Endothelial cell of umbilical vein (primary cell): ENCODE measurements at regions not wholly inside any gene's neighbourhood (a gene's known extent, or its start where the extent isn't known, plus 50 kb on each side); places are given as distances from the start of the nearest gene placed in this dataset.

Experiments
- BruUV-seq: library from RNA; stranded (reverse); fragments of 400-500 nt; replicated peaks from 2 replicates; lab custom pipeline; 2021; lab: Mats Ljungman, UMichigan
- CTCF ChIA-PET: fragments of 300-600, 350-600 bp; sonication (Branson Sonifier 250); formaldehyde crosslinking; loops from one replicate; lab custom pipeline; 2021; ENCODE audit warnings: antibody characterized with exemption, inconsistent platforms; lab: Charles Lee
- POLR2A ChIA-PET: fragments of 300-600, 350-600 bp; sonication (Branson Sonifier 250); formaldehyde crosslinking; loops from one replicate; lab custom pipeline; 2021; ENCODE audit warnings: antibody characterized with exemption, inconsistent platforms; lab: Charles Lee
- DNase-seq: peaks from one replicate; pipeline ENCODE4 v3.0.0-alpha.2; 2011; ENCODE audit warnings: low read depth, low spot score
- FAIRE-seq: peaks from 2 replicates; lab custom pipeline; 2011; peaks lifted over from hg19 to GRCh38; lab: Jason Lieb, UNC
- H2AFZ ChIP-seq: 2 replicates; pipeline ENCODE4 v1.6.0; 2012; ENCODE audit warnings: low read depth, low read length, control low read depth, inconsistent platforms
- H3K27ac ChIP-seq: 2 replicates; pipeline ENCODE4 v1.5.1; 2011; ENCODE audit warnings: low read depth, mild to moderate bottlenecking, control low read depth, low read length, moderate library complexity; ENCODE audit not compliant: insufficient read depth
- H3K27me3 ChIP-seq, 2 experiments: 2 replicates each; pipeline versions ENCODE4 v1.6.0 to v1.6.1; 2011; ENCODE audit warnings: low read length in 2 of 2, mixed read lengths in 1 of 2; ENCODE audit not compliant: control insufficient read depth in 2 of 2, insufficient read depth in 2 of 2
- H3K36me3 ChIP-seq, 2 experiments: 2 replicates in 1 of 2; 3 replicates in 1 of 2; pipeline ENCODE4 v1.5.1; 2011; ENCODE audit warnings: low read length in 2 of 2, mild to moderate bottlenecking in 1 of 2, moderate library complexity in 1 of 2; ENCODE audit not compliant: control insufficient read depth in 2 of 2, insufficient read depth in 2 of 2; ENCODE audit errors: extremely low read depth in 1 of 2
- H3K4me1 ChIP-seq: 3 replicates; pipeline ENCODE4 v1.5.1; 2011; ENCODE audit warnings: mild to moderate bottlenecking, low read length; ENCODE audit not compliant: control insufficient read depth, insufficient read depth; ENCODE audit errors: extremely low read depth
- H3K4me2 ChIP-seq: 2 replicates; pipeline ENCODE4 v1.6.1; 2011; ENCODE audit warnings: low read length, control low read depth, mixed read lengths; ENCODE audit not compliant: insufficient read depth
- H3K4me3 ChIP-seq, 3 experiments: fragments of 200-600 bp in 1 of 3; sonication (generic), shearing (Covaris generic) in 1 of 3; replicated peaks in 1 of 3; 2 replicates each; pipeline ENCODE4 v1.5.1; 2011 to 2016; ENCODE audit warnings: control low read depth in 3 of 3, low read length in 3 of 3, mild to moderate bottlenecking in 2 of 3, inconsistent platforms in 1 of 3, low read depth in 1 of 3, moderate library complexity in 1 of 3; ENCODE audit not compliant: insufficient read depth in 1 of 3
- H3K79me2 ChIP-seq: 2 replicates; pipeline ENCODE4 v1.6.0; 2012; ENCODE audit warnings: low read length, inconsistent platforms; ENCODE audit not compliant: control insufficient read depth, insufficient read depth
- H3K9ac ChIP-seq: replicated peaks from 2 replicates; pipeline ENCODE3; 2011; ENCODE audit warnings: low read length, control low read depth; ENCODE audit not compliant: insufficient read depth; ENCODE audit errors: extremely low read depth
- H3K9me1 ChIP-seq: replicated peaks from 3 replicates; pipeline ENCODE4 v1.6.0; 2011; ENCODE audit warnings: mild to moderate bottlenecking, low read length; ENCODE audit not compliant: control insufficient read depth, insufficient read depth; ENCODE audit errors: extremely low read depth
- H3K9me3 ChIP-seq: replicated peaks from 2 replicates; pipeline ENCODE4 v1.5.1; 2012; ENCODE audit warnings: low read length, inconsistent platforms; ENCODE audit not compliant: control insufficient read depth, insufficient read depth
- H4K20me1 ChIP-seq: replicated peaks from 2 replicates; pipeline ENCODE3; 2011; ENCODE audit warnings: mild to moderate bottlenecking, low read length; ENCODE audit not compliant: control insufficient read depth, insufficient read depth; ENCODE audit errors: extremely low read depth
- FOS ChIP-seq: IDR thresholded peaks from 2 replicates; pipeline ENCODE4 v1.6.1; 2011; ENCODE audit warnings: mild to moderate bottlenecking, low read length, moderate library complexity, borderline replicate concordance; ENCODE audit not compliant: insufficient read depth
- GATA2 ChIP-seq: IDR thresholded peaks from 2 replicates; pipeline ENCODE4 v1.7.0; 2011; ENCODE audit warnings: low read depth, mild to moderate bottlenecking, moderate library complexity, mixed read lengths, low read length; ENCODE audit not compliant: insufficient read length, insufficient read depth
- JUN ChIP-seq: IDR thresholded peaks from 2 replicates; pipeline ENCODE4 v1.6.1; 2011; ENCODE audit warnings: borderline replicate concordance, low read depth; ENCODE audit not compliant: insufficient read length, insufficient read depth
- MYC ChIP-seq: IDR thresholded peaks from one replicate; pipeline ENCODE4 v1.6.1; 2011; ENCODE audit warnings: mild to moderate bottlenecking, low read depth, low read length
- POLR2A ChIP-seq: IDR thresholded peaks from 2 replicates; pipeline ENCODE4 v1.6.1; 2012; ENCODE audit warnings: low read depth, mild to moderate bottlenecking, control low read depth, low read length
- dilution Hi-C: fragments of 300-500 bp; cut with MboI; formaldehyde crosslinking; loops from one replicate; pipeline ENCODE4 v1.15.0; 2019; ENCODE audit warnings: low sequenced_read_pairs; ENCODE audit not compliant: extremely low pct_ligation_motif_present
- intact Hi-C: fragments of 100-400 bp; cut with micrococcal nuclease; formaldehyde crosslinking; loops from one replicate; pipeline ENCODE4 v1.10.0; 2022
- TF ChIP-seq, protein P1 (sequence below), 2 donors: IDR thresholded peaks; 1 replicate in 1 of 2; 2 replicates in 1 of 2; pipeline ENCODE4 v1.5.1; 2011; ENCODE audit warnings: low read length in 2 of 2, mild to moderate bottlenecking in 2 of 2, moderate library complexity in 2 of 2, control low read depth in 1 of 2, inconsistent platforms in 1 of 2, low read depth in 1 of 2; ENCODE audit not compliant: insufficient read depth in 1 of 2; ENCODE audit errors: extremely low read depth in 1 of 2
- TF ChIP-seq, protein P2 (sequence below): IDR thresholded peaks from 2 replicates; pipeline ENCODE4 v1.6.1; 2011; ENCODE audit not compliant: insufficient read depth, insufficient read length

DNA sequence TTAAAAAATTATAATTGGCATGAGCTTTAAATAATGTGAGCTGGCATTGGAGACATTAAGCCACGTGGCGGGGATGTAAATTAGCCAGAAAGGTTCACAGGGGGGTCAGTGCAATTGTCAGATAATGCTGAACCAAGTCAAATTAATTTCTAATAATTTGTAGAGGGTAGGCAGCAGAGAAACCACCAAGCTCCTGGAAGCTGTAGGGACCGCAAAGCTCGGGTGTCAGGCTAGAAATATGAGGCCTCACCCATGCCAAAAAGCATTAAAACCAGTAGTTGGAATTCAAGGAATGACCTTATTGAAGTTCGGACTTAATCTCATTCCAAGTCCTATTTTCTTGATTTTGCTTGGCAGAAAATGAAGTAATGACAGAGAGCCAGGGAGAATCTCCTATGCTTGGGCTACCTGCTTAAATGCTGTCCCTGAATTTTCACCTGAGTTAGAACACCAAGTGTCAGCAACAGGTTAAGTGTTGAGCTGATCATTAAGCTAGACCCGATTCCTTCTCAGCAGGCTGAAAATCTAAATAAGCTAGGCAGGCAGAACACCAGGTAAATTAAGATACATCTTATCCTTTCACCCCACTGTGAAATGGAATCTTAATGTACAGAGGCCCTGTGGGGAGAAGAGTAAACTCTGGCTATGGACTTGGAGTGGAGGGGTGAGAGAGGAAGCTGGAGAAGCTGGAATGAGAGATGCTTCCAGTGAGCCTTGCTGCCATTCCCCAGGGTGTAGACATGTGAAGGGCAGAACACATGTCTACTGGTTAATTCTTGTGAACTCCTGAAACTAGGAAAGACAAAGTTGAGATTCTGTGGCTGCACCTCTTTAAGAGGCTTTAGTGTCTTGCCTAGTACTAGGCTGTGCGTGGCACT is 520.0 kb downstream of the SLC4A3 start:
- no peak overlapping the region for H3K4me3 ChIP-seq

More for the DNA sequence above, 520.0 kb downstream of the SLC4A3 start:
- FAIRE-seq (no peak), DNase-seq (no peak)
- Histone ChIP-seq H3K79me2 (no peaks in the 10 kb centered on the region), H3K9ac (no peak overlapping the region), H3K9me3 (peaks cover 6% of the 10 kb centered on the region), H4K20me1 (no peaks in the 10 kb centered on the region), H3K36me3 (no peaks in the 10 kb centered on the region), H3K4me1 (no peaks in the 10 kb centered on the region), H3K4me2 (no peak overlapping the region), H3K27ac (no peak overlapping the region), H3K27me3 (no peaks in the 10 kb centered on the region), H2AFZ (no peak overlapping the region), H3K9me1 (no peaks in the 10 kb centered on the region)
- dilution Hi-C loops (no loop called here), intact Hi-C loops (no loop called here)
- no TSS peak for BruUV-seq
- ChIA-PET CTCF (no interaction called here), POLR2A (no interaction called here)
- no peak for TF ChIP-seq MYC
- no peak for TF ChIP-seq FOS
- TF ChIP-seq, protein P1, sequence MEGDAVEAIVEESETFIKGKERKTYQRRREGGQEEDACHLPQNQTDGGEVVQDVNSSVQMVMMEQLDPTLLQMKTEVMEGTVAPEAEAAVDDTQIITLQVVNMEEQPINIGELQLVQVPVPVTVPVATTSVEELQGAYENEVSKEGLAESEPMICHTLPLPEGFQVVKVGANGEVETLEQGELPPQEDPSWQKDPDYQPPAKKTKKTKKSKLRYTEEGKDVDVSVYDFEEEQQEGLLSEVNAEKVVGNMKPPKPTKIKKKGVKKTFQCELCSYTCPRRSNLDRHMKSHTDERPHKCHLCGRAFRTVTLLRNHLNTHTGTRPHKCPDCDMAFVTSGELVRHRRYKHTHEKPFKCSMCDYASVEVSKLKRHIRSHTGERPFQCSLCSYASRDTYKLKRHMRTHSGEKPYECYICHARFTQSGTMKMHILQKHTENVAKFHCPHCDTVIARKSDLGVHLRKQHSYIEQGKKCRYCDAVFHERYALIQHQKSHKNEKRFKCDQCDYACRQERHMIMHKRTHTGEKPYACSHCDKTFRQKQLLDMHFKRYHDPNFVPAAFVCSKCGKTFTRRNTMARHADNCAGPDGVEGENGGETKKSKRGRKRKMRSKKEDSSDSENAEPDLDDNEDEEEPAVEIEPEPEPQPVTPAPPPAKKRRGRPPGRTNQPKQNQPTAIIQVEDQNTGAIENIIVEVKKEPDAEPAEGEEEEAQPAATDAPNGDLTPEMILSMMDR (IDR thresholded peaks at IDR 0.05; ENCODE audit: extremely low read depth in 1 of 2, insufficient read depth in 1 of 2, low read depth in 1 of 2, low read length in 2 of 2): no peak
- TF ChIP-seq GATA2: no peak
- TF ChIP-seq JUN: no peak
- TF ChIP-seq POLR2A: no peak
- TF ChIP-seq, protein P2, sequence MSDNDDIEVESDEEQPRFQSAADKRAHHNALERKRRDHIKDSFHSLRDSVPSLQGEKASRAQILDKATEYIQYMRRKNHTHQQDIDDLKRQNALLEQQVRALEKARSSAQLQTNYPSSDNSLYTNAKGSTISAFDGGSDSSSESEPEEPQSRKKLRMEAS: no peak
